ENCODE measurements at regions not wholly inside any gene's neighbourhood (a gene's known extent, or its start where the extent isn't known, plus 50 kb on each side); places are given as distances from the start of the nearest gene placed in this dataset.
"Not testable (repeated sequence)": the region's sequence is repeated elsewhere in the genome, so short reads cannot be mapped to it uniquely, and the experiment has no call there.

DNA sequence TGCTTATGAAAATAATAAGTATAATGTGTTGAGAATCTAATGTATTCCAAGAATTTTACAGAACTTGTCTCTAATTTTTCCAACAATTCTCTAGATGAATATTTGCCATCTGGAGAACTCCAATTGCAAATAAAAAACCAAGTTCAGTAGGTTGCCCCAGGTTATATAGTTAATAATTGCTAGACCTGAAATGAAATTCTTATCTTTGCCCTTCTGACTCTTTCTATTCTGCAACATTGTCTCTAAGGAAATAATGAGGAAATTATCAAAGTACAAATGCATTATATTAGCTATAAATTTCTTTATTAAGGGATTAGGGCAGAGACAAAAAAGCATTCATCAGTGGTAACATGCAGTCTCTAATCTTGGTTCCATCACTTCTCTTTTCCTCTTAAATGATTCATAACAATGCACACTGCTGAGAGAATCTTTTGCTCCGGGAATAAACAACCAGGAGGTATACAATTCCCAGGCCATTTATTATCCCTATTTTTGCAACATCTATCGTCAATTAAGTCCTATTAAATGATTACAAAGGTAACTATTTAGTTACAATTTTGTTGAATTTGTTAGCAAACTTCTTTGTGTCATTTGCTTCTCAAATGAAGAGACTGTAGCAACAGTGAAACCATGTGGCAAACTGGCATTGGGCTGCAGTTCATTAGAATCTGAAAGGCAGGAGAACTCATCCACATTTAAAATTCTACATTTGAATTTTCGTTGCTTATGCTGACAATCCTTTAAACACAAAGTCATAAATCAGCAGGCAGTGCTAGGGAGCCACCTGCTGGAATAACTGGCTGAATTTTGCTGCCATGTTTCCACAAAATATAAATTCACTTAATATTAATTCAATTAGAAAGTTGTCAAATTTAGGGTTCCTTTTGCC, 349.6 kb downstream of the KIF2B start:
- ATAC-seq = no peak
- DNase-seq (ENCODE audit: missing footprints) = no peak
- intact Hi-C loops (cut with DNase I) = no loop called here

DNA sequence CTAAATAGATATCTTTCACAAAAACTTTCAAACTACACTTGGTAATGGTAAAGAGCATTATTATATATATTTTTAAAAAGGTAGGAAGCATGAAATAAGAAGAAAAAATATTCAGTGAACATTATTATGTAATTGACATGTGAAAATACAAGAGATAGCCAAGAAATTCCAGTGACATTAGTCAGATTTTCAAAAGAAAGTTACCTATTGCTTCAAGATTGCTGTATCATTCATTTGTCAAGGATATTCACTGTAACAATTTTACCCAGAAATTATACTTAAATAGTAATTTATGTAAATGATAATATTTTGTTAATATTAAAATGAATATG, 350.2 kb downstream of the KIF2B start:
- DNase-seq (ENCODE audit: missing footprints) (no peak), ATAC-seq (no peak)
- intact Hi-C loops (cut with DNase I) = no loop called here

- intact Hi-C loops (cut with DNase I) = no loop called here
- ATAC-seq = no peak
- DNase-seq (ENCODE audit: missing footprints) = no peak
Measured at GRCh38 chr17:54177606-54178308, 355.0 kb downstream of the KIF2B start.

- intact Hi-C loops (cut with DNase I) = no loop called here
- ATAC-seq = no peak
- no peak for DNase-seq (ENCODE audit: missing footprints)
Measured at GRCh38 chr17:54180950-54181349, 358.2 kb downstream of the KIF2B start.

DNA sequence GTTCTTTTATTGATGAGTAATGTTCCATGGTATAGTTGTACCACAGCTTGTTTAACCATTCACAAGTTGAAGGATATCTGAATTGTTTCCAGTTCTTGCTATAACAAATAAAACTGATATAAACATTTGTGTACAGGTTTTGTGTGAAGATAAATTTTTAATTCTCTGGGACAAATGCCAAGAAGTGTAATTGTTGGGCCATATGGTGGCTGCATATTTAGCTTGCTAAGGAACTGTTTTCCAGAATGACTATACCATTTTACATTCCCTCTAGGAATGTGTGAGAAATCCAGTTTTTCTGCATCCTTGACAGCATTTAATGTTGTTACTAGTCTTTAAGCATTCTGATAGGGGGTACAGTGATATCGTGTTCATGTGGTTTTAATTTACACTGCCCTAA, 368.5 kb downstream of the KIF2B start:
- ATAC-seq (no peak), DNase-seq (ENCODE audit: missing footprints) (no peak)
- intact Hi-C loops (cut with DNase I) = no loop called here

DNA sequence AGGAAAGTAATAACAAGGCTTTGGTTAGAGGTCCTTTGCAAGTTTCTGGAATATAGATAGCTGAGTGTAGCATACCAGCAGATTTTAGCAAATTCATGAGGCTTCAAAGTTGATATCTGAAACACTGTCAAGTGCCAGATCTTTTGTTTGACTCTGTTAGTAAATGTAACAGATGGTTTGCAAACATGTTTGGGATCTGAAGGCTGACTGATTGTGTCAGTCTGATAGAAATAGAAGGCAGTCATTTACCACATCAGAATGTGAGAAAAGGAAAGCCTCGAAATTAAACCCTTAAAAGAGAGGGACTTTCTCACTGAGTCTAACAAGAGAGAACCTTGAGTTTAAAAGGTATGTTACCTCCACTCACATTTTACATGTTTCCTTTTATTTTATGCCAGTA, 371.5 kb downstream of the KIF2B start:
- ATAC-seq (no peak), DNase-seq (ENCODE audit: missing footprints) (no peak)
- intact Hi-C loops (cut with DNase I) = no loop called here

- DNase-seq (ENCODE audit: missing footprints) (no peak), ATAC-seq (no peak)
- intact Hi-C loops (cut with DNase I) = no loop called here
Measured at GRCh38 chr17:54196751-54197150, 374.0 kb downstream of the KIF2B start.

GRCh38 chr17:54201380-54201779, 378.7 kb downstream of the KIF2B start:
- ATAC-seq; intact Hi-C loops (cut with DNase I); DNase-seq (ENCODE audit: missing footprints): not testable (repeated sequence)

- ATAC-seq = no peak
- no peak for DNase-seq (ENCODE audit: missing footprints)
- intact Hi-C loops (cut with DNase I) = no loop called here
Measured at GRCh38 chr17:54220829-54221228, 398.1 kb downstream of the KIF2B start.

DNA sequence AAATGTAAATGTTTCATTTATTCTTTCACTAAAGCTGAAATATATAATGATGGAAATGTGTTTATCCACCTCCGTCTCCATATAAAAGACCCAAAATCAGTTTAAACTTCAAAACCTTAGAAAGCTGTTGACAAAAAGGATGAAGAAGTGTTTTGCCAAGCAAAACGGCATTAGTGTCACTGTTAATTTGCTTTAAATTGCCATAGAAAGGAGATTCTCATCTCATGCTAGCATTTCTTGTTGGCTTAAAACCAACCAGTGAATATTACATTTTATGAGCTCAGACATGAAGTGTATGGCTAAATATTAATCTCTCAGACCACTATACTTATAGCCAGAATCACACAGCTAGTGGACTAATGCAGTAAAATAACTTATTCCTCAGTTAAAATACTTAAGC, 398.8 kb downstream of the KIF2B start:
- no peak for ATAC-seq
- intact Hi-C loops (cut with DNase I) = no loop called here
- DNase-seq (ENCODE audit: missing footprints) = no peak

DNA sequence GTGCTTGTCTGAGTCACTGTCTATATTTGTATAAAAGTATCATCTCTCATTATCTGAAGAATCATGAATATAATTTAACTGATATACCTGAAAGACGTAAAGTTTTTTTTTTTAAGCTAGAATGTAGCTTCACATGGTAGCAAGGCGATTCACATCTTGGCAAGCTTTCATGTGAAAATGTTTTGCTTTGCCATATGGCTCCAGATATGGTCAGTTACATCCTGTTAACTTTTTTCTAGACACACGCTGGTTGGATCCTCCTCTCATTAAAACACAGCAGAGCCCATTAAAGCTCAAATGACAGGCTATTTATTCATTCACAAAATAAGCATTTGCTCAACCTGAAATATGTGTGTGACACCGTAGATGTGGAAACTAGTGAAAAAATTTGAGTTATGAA, 412.8 kb downstream of the KIF2B start:
- intact Hi-C loops (cut with DNase I) = no loop called here
- ATAC-seq (no peak), DNase-seq (ENCODE audit: missing footprints) (no peak)

- DNase-seq (ENCODE audit: missing footprints) (no peak), ATAC-seq (no peak)
- intact Hi-C loops (cut with DNase I) = no loop called here
Measured at GRCh38 chr17:54237911-54238515, 415.3 kb downstream of the KIF2B start.

DNA sequence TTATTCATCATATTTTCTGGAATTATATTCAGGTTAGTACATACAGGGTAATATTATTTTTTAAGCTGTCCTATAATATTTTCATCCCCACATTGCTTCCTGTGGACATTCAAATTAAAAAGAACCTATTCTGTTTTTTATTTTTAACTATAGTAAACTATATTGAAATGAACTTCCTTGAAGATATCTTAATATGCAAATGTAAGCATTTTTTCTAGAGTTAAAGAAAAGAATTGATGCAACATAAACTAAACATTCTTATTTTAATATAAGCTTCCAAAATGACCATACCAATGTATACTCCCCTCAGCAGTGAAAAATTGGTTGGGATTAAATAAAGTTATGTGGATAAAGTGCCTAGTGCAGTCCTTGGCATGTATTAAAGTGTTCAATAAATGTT, 416.6 kb downstream of the KIF2B start:
- no peak for ATAC-seq
- DNase-seq (ENCODE audit: missing footprints) = no peak
- intact Hi-C loops (cut with DNase I) = no loop called here

- intact Hi-C loops (cut with DNase I) = no loop called here
- DNase-seq (ENCODE audit: missing footprints) = no peak
Measured at GRCh38 chr17:54255696-54256095, 433.0 kb downstream of the KIF2B start.

DNA sequence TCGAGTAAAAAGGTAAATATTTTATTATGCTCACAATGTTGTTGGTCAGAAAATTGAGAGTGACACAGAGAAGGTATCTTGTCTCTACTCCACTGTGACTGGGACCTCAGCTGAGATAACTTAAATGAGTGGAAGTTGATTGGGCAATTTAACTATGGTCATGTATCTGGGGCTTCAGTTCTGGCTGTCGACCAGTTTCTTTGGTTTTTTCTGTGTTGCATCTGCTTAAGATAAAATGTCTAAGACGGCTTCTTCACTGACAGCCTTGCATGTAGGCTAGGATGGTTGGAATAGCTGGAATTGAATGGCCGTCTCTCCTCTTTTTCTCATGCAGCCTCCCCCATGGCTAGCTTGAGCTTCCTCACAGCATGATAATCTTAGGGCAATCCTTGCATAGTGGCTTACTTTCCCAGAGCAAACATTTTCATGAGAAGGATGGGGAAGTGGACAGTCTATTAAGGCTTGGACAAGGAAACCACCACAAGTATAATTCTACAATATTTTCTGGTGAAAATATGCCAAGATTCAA, 433.7 kb downstream of the KIF2B start:
- intact Hi-C loops (cut with DNase I) = no loop called here
- no peak for DNase-seq (ENCODE audit: missing footprints)
- ATAC-seq = no peak

More at GRCh38 chr17:54255696-54256095, 433.0 kb downstream of the KIF2B start:
- no peak for ATAC-seq

- DNase-seq (ENCODE audit: missing footprints) (no peak), ATAC-seq (no peak)
- intact Hi-C loops (cut with DNase I) = no loop called here
Measured at GRCh38 chr17:54257440-54257839, 434.7 kb downstream of the KIF2B start.

DNA sequence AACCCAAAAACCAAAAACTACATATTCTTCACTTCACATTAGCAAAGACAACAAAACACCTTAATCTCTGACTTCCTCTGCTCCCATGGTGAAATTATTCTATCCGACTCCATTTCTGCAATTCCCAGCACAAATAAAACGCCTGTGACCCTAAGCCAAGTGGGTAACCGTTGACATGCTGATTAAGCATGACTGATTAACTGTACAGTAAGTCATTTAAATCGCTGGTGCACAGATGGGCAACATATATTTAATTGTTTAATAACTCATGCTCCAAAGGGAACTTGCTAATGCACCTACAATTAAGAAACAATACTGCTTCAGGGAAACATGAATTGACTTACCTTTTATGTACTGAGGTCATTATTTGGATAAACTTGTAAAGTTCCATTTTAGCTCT, 436.7 kb downstream of the KIF2B start:
- no peak for DNase-seq (ENCODE audit: missing footprints)
- intact Hi-C loops (cut with DNase I) = no loop called here
- ATAC-seq = no peak

DNA sequence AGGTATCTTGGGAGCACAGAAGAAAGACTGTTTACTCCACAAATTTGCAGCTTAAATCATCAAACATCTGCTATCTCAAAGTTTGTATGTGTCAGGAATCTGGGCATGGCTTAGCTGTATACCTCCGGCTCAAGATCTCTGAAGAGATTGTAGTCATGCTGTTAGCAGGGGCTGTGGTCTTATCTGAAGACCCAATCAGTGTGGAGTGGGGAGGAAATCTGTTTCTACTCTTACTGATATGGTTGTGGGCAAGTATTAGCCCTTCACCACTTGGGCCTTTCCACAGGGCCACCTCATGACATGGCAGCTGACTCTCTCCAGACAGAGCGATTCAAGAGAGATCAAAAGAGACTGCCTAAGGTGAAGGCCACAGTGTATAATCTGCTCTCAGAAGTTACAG, 438.7 kb downstream of the KIF2B start:
- DNase-seq (ENCODE audit: missing footprints) = no peak
- no peak for ATAC-seq

DNA sequence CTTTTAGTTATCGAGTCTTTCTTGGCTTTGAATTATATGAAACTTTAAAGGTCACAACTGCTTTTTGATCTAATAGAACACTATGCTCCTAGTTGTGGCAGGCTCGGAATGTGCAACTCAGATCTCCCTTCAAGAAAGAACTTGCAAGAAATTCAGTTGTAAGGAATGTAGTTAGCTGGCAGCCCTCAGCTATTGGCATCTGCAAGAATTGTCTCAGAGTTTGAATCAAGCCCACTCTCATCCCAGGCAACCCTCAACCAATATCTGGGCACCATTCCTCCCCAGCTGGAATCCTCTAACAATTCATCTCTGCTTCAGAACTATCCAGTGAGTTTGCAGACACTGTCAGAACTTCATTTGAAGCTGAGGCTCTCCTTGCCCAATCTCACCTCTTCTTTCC, 447.2 kb downstream of the KIF2B start:
- intact Hi-C loops (cut with DNase I) = no loop called here
- no peak for DNase-seq (ENCODE audit: missing footprints)
- no peak for ATAC-seq

More for the DNA sequence above, 438.7 kb downstream of the KIF2B start:
- intact Hi-C loops (cut with DNase I) = no loop called here

GRCh38 chr17:54270499-54270898, 447.8 kb downstream of the KIF2B start:
- DNase-seq (ENCODE audit: missing footprints) = no peak
- intact Hi-C loops (cut with DNase I) = no loop called here
- ATAC-seq = no peak
